HCT116 (cell line): ENCODE measurements at regions not wholly inside any gene's neighbourhood (a gene's known extent, or its start where the extent isn't known, plus 50 kb on each side); places are given as distances from the start of the nearest gene placed in this dataset.

Experiments
- ATAC-seq: fragments of 200-7000 bp; cut with Tn5 transposase; 2 replicates; pipeline ENCODE4 v1.9.1; 2020; ENCODE audit warnings: mild to moderate bottlenecking, moderate library complexity
- BruUV-seq: library from RNA; stranded (reverse); fragments of 400-500 nt; replicated peaks from 2 replicates; lab custom pipeline; 2021; lab: Mats Ljungman, UMichigan
- CTCF ChIA-PET: fragments of 300-600 bp; sonication (Branson Sonifier 250); formaldehyde crosslinking; loops from one replicate; lab custom pipeline; 2021; ENCODE audit warnings: antibody characterized with exemption; lab: Charles Lee
- POLR2A ChIA-PET: fragments of 300-600, 350-600 bp; sonication (Branson Sonifier 250); formaldehyde crosslinking; loops from one replicate; lab custom pipeline; 2021; ENCODE audit warnings: antibody characterized with exemption; lab: Charles Lee
- RAD21 ChIA-PET, 2 experiments: fragments of 300-600 bp; sonication (Branson Sonifier 250); formaldehyde crosslinking; loops; one replicate each; lab custom pipeline; 2023; ENCODE audit warnings: low total read pairs in 2 of 2; ENCODE audit not compliant: uncharacterized antibody in 2 of 2, unreplicated experiment in 2 of 2, low non-redundant PET in 1 of 2; lab: Charles Lee
- DNase-seq: peaks from one replicate; pipeline ENCODE4 v3.0.0-alpha.2; 2010; ENCODE audit warnings: low read depth, low spot score
- H2AFZ ChIP-seq: fragments of 200-600 bp; shearing (Covaris generic), sonication (generic); 2 replicates; pipeline ENCODE4 v1.6.1; 2017; ENCODE audit warnings: low read depth, mixed run types, mixed read lengths, antibody characterized with exemption, low read length; ENCODE audit not compliant: poor library complexity, severe bottlenecking
- H3K27ac ChIP-seq: 2 replicates; pipeline ENCODE4 v1.5.1; 2012; ENCODE audit warnings: low read depth, low read length
- H3K27me3 ChIP-seq: fragments of 200-600 bp; sonication (generic); 2 replicates; pipeline ENCODE4 v1.6.1; 2016; ENCODE audit warnings: mixed run types, low read length, mixed read lengths; ENCODE audit not compliant: insufficient read depth
- H3K36me3 ChIP-seq, 2 experiments: fragments of 200-500 bp in 1 of 2; fragments of 200-600 bp in 1 of 2; sonication (Bioruptor generic) in 1 of 2; sonication (generic) in 1 of 2; 2 replicates each; pipeline versions ENCODE4 v1.5.1 to v1.6.1; 2014 to 2016; ENCODE audit warnings: low read length in 2 of 2, inconsistent platforms in 1 of 2, mixed read lengths in 1 of 2, mixed run types in 1 of 2; ENCODE audit not compliant: insufficient read depth in 2 of 2, control insufficient read depth in 1 of 2
- H3K4me1 ChIP-seq, 2 experiments: fragments of 200-600 bp in 1 of 2; sonication (generic) in 1 of 2; 2 replicates each; pipeline versions ENCODE4 v1.5.1 to v1.6.1; 2012 to 2017; ENCODE audit warnings: low read length in 2 of 2, inconsistent platforms in 1 of 2, mild to moderate bottlenecking in 1 of 2, mixed read lengths in 1 of 2, mixed run types in 1 of 2, moderate library complexity in 1 of 2; ENCODE audit not compliant: insufficient read depth in 2 of 2, control insufficient read depth in 1 of 2
- H3K4me2 ChIP-seq: fragments of 200-600 bp; sonication (generic); 2 replicates; pipeline ENCODE4 v1.6.1; 2017; ENCODE audit warnings: mixed run types, low read length, mixed read lengths
- H3K4me3 ChIP-seq, 2 experiments: fragments of 200-600 bp in 1 of 2; sonication (generic) in 1 of 2; replicated peaks in 1 of 2; 2 replicates each; pipeline ENCODE4 v1.5.1; 2011 to 2016; ENCODE audit warnings: low read length in 2 of 2, control low read depth in 1 of 2, low read depth in 1 of 2, mild to moderate bottlenecking in 1 of 2, mixed read lengths in 1 of 2, mixed run types in 1 of 2
- H3K79me2 ChIP-seq: fragments of 200-600 bp; sonication (generic); 2 replicates; pipeline ENCODE4 v1.6.1; 2017; ENCODE audit warnings: mild to moderate bottlenecking, mixed run types, low read length, moderate library complexity, mixed read lengths; ENCODE audit not compliant: insufficient read depth
- H3K9ac ChIP-seq: fragments of 200-600 bp; sonication (generic); 2 replicates; pipeline ENCODE4 v1.6.1; 2016; ENCODE audit warnings: low read length, mixed read lengths
- H3K9me2 ChIP-seq: fragments of 200-600 bp; sonication (generic), shearing (Covaris generic); 2 replicates; pipeline ENCODE4 v1.6.1; 2017; ENCODE audit warnings: mixed run types, mild to moderate bottlenecking, moderate library complexity; ENCODE audit not compliant: insufficient read depth
- H3K9me3 ChIP-seq, 2 experiments: fragments of 200-500 bp in 1 of 2; fragments of 200-600 bp in 1 of 2; sonication (Bioruptor generic) in 1 of 2; sonication (generic) in 1 of 2; 2 replicates each; pipeline ENCODE4 v1.6.1; 2014 to 2017; ENCODE audit warnings: low read length in 2 of 2, mixed read lengths in 2 of 2, inconsistent platforms in 1 of 2, low read depth in 1 of 2, mild to moderate bottlenecking in 1 of 2, mixed run types in 1 of 2, moderate library complexity in 1 of 2; ENCODE audit not compliant: control insufficient read depth in 1 of 2, insufficient read depth in 1 of 2
- H4K20me1 ChIP-seq: fragments of 200-600 bp; sonication (generic), shearing (Covaris generic); 2 replicates; pipeline ENCODE4 v1.6.1; 2017; ENCODE audit warnings: mixed run types, mild to moderate bottlenecking, moderate library complexity; ENCODE audit not compliant: insufficient read depth
- JUND ChIP-seq: IDR thresholded peaks from 2 replicates; pipeline ENCODE4 v1.6.1; 2012
- RAD21 ChIP-seq: IDR thresholded peaks from 2 replicates; pipeline ENCODE4 v1.6.1; 2012; ENCODE audit warnings: low read depth, mild to moderate bottlenecking
- ZBTB33 ChIP-seq: IDR thresholded peaks from 2 replicates; pipeline ENCODE4 v1.6.1; 2011; ENCODE audit warnings: mild to moderate bottlenecking, low read length, moderate library complexity; ENCODE audit not compliant: insufficient replicate concordance; ENCODE audit errors: extremely low read depth
- intact Hi-C: fragments of 100-400 bp; cut with micrococcal nuclease; formaldehyde crosslinking; loops from 2 replicates; pipeline ENCODE4 v1.10.0; 2022
- TF ChIP-seq, protein P1 (sequence below): IDR thresholded peaks from 2 replicates; pipeline ENCODE4 v1.6.1; 2012
- TF ChIP-seq, protein P2 (sequence below), 3 experiments: fragments of 200-600 bp in 1 of 3; sonication (generic) in 1 of 3; IDR thresholded peaks in 2 of 3; conservative IDR thresholded peaks in 1 of 3; 2 replicates each; pipeline ENCODE4 v1.5.1; 2012 to 2017; ENCODE audit warnings: low read depth in 2 of 3, low read length in 2 of 3, antibody characterized with exemption in 1 of 3, borderline replicate concordance in 1 of 3, control low read depth in 1 of 3, mild to moderate bottlenecking in 1 of 3, mixed read lengths in 1 of 3, mixed run types in 1 of 3, moderate library complexity in 1 of 3; ENCODE audit not compliant: insufficient read depth in 1 of 3

- no peaks in the 10 kb centered on the region for H4K20me1 ChIP-seq
- H3K4me3 ChIP-seq: no peak overlapping the region
- CTCF ChIA-PET: no interaction called here
- H3K27ac ChIP-seq: no peak overlapping the region
- H3K27me3 ChIP-seq: no peaks in the 10 kb centered on the region
- no peaks in the 10 kb centered on the region for H3K9me2 ChIP-seq
- H3K4me1 ChIP-seq: no peaks in the 10 kb centered on the region
- TF ChIP-seq, protein P1, sequence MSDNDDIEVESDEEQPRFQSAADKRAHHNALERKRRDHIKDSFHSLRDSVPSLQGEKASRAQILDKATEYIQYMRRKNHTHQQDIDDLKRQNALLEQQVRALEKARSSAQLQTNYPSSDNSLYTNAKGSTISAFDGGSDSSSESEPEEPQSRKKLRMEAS: no peak
- TF ChIP-seq, protein P2, sequence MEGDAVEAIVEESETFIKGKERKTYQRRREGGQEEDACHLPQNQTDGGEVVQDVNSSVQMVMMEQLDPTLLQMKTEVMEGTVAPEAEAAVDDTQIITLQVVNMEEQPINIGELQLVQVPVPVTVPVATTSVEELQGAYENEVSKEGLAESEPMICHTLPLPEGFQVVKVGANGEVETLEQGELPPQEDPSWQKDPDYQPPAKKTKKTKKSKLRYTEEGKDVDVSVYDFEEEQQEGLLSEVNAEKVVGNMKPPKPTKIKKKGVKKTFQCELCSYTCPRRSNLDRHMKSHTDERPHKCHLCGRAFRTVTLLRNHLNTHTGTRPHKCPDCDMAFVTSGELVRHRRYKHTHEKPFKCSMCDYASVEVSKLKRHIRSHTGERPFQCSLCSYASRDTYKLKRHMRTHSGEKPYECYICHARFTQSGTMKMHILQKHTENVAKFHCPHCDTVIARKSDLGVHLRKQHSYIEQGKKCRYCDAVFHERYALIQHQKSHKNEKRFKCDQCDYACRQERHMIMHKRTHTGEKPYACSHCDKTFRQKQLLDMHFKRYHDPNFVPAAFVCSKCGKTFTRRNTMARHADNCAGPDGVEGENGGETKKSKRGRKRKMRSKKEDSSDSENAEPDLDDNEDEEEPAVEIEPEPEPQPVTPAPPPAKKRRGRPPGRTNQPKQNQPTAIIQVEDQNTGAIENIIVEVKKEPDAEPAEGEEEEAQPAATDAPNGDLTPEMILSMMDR (IDR thresholded peaks at IDR 0.05 in 2 of 3, conservative IDR thresholded peaks at IDR 0.05 in 1 of 3; ENCODE audit: borderline replicate concordance in 1 of 3, insufficient read depth in 1 of 3, low read depth in 2 of 3, low read length in 2 of 3): no peak
- TF ChIP-seq RAD21 (no peak), ZBTB33 (no peak), JUND (no peak)
- ATAC-seq (no peak), DNase-seq (no peak)
- H2AFZ ChIP-seq: no peak overlapping the region
- no peak overlapping the region for H3K4me2 ChIP-seq
- POLR2A ChIA-PET: no interaction called here
- intact Hi-C loops: no loop called here
- H3K9me3 ChIP-seq: peaks cover 0 to 22% of the 10 kb centered on the region in 2 experiments; a peak in 2 of 4 replicates
- no TSS peak for BruUV-seq
- H3K79me2 ChIP-seq: no peaks in the 10 kb centered on the region
- RAD21 ChIA-PET: no interaction called here
- no peaks in the 10 kb centered on the region for H3K36me3 ChIP-seq
- no peak overlapping the region for H3K9ac ChIP-seq
These were observed 794.2 kb downstream of the DHX35 start for GRCh38 chr20:39756369-39756768.
